GM18499 (cell line): ENCODE measurements at regions not wholly inside any gene's neighbourhood (a gene's known extent, or its start where the extent isn't known, plus 50 kb on each side); places are given as distances from the start of the nearest gene placed in this dataset.

Experiments used
- ATAC-seq: cut with Tn5 transposase; IDR thresholded peaks from one replicate; pipeline ENCODE4 v1.9.1; 2021; ENCODE audit warnings: moderate number of reproducible peaks; ENCODE audit not compliant: insufficient read depth, unreplicated experiment

DNA sequence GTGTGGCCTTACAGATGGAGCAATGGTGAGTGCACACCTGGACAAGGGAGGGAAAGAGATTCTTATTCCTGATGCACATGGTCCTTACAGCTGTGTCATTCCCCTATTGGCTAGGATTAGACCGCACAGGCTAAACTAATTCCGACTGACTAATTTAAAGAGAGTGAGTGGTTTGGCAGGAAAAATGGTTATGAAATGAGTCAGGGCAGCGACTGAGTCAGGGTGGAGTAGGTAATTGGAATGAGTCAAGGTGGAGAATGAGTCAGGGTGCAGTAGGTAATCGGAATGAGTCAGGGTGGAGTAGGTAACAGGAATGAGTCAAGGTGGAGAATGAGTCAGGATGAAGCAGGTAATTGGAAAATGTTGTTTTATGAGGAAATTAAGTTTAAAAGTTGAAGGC lies 1353.7 kb upstream of the LRRTM1 start:
- ATAC-seq, result no peak

DNA sequence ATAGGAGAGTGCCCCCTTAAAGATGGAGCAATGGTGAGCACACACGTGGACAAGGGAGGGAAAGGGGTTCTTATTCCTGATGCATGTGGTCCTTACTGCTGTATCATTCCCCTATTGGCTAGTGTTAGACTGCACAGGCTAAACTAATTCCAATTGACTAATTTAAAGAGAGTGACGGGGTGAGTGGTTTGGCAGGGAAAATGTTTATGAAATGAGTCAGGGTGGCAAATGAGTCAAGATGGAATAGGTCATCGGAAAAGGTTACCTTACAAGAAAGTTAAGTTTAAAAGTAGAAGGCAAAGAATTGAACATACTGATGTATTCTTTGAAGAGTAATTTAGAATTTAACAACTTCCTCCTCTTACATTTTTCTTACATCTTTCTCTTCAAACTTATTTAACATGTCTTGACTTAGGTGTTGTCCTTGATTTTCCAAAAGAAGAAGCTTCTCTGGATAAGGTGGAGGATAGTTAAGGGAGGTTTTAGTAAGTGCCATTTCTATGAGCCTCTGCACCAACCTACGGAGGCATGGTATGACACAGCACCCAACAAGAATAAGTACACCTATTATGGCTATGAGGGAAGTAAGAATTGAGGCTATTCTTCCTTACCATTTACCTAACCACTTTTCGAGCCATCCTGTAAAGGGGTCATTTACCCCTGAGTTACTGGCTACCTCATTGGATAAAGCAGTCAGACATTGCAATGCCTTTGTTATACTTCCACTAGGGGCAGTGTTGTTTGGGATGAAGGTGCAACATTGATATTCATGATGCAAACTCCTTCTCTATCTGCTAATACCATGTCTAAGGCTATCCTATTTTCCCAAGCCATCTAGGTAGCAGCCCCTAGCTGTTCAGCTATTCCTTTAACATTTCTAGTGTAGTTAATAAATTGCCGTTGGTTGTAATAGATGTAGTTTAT lies 1345.8 kb upstream of the LRRTM1 start:
- no peak for ATAC-seq

DNA sequence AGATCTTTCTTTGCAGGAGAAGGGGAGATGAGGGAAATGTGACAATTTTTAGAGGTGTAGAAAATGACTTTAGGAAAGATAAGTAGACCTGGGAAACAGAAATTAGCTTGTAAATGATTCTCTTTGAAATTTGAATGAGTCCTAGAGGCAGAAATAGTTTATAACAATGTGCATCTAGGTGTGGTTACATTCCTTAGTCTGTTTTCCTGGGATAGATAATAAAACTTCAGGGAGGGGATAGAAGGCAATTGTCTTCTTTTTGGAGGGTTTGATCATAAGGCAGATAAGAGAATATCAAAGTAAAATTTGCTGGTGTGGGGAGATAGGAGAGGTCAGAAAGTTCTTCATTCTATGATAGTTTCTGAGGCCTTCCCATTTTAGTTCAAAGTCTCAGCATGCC lies 1344.3 kb upstream of the LRRTM1 start:
- no peak for ATAC-seq

DNA sequence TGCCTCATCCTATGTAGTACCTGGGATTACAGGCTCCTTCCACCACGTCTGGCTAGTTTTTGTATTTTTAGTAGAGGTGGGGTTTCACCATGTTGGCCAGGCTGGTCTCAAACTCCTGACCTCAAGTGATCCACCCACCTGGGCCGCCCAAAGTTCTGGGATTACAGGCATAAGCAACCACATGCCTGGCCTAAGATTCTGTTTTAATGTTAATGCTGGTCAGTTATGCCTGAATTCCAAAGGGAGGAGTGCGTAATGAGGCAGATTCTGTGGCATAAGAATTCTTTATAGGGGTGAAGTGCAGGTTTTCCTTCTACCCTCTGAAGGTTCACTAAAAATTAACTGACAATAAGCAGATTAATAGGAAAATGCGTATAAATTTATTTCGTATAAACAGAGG lies 1343.8 kb upstream of the LRRTM1 start:
- no peak for ATAC-seq

DNA sequence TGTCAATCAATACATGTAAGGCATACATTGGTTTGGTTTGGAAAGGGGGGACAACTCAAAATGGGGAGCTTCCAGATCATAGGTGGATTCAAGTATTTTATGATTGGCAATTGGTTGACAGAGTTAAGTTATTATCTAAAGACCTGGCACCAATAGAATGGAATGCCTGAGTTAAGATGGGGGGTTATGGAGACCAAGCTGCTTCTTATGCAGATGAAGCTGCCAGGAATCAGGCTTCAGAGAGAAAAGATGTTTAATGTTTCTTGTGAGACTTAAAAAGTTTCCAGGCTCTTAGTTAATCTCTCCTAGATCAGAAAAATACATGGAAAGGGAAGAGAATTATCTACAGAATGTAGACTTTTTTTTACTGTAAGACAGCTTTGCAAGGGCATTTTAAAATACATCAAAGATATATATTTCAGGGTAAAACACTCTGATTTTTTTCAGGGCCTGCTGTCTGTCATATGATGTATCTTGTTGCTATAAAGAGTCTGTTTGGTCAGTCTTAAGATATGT lies 1343.2 kb upstream of the LRRTM1 start:
- ATAC-seq, result no peak

DNA sequence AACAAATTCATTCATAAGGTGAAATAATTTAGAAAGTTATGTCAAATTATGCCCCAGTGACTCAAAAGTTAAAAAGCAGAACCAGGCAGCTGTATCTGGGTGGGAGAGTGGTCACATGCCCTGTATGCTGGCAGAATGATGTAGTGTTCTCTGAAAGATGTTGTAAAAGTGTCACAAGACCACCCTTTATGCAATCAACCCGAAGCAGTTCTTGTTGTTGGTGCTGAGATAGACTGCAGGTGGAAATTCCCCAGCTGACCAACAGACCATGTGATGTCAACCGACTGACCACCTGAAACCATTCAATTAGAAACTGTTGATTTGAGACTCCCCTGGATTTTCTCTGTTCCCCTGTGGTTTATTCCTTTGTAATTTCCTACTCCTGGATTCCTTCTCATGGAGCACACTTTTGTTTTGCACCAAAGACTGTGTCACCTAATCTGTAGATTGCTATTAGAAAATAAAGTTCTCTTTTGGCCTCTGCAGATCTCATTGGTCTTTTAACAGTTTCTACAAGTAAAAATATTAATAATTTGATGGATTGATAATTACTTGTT lies 1341.3 kb upstream of the LRRTM1 start:
- ATAC-seq, result no peak

DNA sequence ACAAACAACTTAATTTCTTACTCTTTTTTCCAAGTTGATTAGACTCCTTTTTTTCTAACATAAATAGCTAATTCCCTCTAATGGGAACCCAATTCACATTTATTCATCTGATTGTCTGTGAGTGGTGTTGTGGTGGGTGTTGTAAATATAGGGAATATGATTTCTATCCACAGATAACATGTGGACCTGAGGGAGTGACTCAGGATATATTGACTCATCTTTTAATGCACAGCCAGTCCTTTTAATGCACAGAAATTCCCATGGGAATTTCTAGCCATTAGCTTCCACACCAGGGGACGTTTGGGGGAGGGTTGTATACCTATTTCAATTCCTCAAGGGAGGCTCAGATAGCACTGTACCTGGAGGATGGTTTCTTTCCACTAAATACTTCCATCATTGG lies 1339.6 kb upstream of the LRRTM1 start:
- no peak for ATAC-seq

DNA sequence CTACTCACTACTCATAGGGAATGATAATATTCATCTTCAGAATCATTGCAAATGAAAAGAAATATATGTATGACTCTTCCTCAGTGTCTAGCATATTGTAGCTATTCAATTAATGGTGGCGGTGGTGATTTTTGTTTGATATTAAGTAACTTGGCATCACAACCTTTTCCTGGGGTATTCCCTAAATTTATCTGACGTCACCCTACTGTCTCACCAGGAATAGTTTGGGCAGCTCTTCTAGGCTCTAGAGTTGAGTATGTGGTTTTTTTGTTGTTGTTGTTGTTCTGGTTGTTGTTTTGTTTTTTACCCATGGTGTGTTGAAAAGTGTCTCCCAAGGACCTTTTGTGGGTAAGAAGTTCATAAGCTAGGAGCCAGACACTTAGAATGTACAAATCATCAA lies 1320.3 kb upstream of the LRRTM1 start:
- ATAC-seq, result no peak

DNA sequence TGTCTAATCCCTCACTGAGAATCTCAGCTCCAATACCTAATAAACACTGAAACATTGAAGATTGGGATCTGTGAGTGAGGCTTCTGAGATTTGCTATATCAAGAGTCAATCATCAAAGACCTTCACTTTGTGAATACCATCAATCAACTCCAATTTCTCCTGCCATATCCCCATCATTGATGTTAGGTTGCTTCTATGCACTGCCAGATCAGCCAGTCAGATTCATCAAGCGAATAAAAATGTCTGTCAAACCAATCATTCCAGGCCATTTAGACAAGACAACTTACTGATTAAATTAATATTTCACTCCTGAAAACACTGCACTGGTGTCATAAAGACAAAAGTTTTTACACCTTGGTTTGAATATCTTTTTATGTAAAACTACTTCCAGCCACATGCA lies 1295.5 kb upstream of the LRRTM1 start:
- no peak for ATAC-seq

DNA sequence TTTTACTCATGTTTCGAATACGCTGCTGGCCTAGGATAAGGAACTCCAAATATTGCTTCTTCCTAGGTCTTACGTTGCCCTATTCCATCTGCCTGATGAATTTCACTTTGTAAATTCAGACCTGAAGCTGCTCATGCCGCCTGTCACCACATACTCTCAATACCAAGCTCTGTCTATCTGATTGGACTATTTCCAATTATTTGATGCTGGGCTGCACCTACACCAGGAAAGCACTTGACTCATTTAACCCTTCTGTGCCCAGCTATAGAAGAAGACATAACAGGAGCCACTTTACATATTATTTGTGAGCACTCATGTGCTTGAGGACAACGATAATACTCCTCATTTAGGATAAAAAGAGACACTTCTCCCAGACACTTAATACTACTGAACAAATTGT lies 1293.9 kb upstream of the LRRTM1 start:
- ATAC-seq, result no peak

DNA sequence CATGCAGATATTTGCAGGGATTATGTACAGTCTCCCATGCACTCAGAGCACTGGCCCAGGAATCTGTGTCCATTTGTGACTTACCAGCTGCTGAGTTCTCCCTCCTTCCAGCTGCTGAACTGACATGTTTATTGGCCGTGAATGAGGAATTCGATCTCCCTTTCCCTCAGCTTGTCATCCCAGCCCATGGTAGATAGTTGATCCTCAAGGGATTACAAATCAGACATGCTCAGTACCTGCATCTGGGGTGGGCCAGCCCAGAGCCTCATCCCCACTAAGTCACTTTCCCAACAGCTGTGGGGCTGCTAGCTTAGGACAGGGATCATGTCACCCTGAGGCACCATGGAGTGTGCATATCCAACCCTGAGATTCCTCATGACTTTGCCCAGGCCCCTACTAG lies 1284.9 kb upstream of the LRRTM1 start:
- no peak for ATAC-seq

DNA sequence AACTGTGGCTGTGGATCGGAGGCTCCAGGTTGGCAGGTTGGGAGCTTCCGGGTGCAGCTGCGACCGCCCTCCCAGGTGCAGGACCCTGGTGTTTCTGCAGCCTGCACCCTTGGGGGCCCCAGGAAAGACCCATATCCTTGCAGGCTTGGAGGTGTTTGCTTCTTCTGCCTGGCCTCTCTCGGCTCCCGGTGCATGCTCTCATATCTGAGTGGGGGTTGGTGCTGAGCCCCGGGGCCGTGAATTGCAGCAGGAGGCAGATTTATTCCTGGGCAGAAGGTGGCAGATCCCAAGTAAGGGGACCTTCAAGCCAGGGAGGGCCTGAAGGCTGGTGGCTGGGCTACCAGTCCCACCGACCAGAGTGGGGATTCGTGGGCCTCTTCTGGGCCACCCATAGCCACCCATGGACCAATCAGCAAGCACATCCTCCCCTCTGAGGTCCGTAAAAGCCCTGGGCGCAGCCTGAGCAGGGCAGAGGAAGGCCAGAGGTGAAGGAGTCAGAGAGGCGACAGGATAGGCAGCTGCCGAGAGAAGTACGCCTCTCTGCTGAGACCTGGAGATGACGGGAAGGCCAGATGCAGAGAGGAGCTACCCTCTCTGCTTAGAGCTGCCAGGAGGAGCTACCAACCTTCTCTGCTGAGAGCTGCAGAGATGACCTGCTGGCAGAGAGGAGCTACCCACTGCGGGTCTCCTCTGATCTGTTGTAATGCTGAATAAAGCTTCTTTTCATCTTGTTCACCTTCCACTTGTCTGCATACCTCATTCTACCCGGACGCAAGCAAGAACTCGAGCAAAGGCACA lies 1279.0 kb upstream of the LRRTM1 start:
- no peak for ATAC-seq

DNA sequence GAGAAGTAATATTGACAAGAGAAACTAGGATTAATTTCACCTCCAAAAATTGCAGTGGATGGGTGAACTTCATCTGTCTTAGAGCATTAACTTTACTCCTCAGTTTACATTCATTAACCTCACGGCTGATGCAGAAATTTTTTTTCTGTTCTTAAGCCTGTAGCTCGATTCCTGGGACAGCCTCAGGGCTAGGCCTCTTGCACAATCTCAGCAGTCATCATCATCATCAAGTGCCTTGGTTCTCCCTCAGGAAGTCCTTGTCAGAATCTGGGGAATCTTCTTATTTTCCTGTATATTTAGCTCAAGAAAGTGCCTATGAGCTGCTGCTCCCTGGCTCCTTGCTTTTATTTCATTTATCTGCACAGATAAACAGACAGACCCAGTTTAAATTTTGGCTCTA lies 1272.2 kb upstream of the LRRTM1 start:
- no peak for ATAC-seq

DNA sequence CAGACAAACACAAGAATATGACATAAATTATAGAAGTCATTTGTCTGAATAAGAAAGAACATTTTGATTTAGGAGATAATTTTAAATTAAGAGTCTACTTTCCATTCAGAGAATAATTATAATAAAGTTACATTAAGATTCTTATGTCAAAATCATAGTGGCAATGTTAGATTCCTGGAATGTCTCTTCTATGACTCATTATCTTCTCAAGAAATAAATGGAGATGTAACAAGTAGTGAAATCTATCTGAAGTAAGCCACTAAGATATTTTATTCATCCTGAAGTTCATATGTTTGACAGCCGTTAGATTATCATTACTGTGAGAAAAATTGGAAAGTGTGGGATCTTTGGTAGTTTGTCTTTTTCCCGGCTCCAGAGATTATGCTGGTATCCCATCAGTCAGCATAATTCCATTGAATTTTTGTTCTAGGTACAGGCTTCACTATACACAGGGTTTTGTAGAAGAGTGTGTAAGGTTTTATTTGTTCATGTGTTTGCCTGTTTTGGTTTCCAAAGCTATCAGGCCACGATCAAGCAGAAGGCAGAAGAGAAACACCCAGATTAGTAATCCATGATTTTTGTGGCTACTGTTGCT lies 1246.6 kb upstream of the LRRTM1 start:
- no peak for ATAC-seq

DNA sequence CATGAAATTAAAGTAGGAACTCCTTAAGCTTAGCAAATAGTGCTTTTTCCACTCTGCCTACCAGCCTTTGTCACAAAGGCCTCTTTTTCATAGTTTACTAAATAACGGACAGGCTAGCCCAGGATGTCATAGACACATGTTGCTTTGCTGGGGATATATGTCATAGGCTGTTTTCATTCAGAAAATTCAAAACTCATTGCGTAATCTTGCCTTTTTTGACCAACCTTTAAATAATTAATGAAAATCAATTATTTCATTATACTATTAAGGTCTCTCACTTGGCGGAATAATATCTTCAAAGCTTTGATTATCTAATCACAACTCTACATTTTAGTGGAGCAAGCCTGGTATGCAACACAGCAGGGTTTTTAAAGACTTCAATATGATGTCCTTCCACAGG lies 1245.7 kb upstream of the LRRTM1 start:
- ATAC-seq, result no peak

DNA sequence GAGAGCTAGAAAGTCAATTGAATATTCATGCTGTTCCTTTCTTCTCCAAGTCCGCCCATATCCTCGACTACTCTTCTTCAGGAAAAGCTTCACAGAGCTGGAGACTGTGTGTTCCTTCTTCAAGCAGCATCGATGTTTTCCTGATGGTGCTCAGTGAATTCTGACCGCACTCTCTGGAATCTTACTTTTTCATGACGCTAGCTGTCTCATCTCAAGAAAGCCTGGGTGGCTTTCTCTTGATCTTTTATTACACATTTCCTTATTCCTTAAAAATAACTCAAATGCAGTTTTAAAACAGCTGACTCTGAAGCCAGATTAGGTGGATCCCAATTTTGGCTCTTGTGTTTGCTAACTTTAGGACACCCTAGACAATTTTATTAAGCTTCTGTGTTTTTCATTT lies 1245.1 kb upstream of the LRRTM1 start:
- ATAC-seq, result no peak

DNA sequence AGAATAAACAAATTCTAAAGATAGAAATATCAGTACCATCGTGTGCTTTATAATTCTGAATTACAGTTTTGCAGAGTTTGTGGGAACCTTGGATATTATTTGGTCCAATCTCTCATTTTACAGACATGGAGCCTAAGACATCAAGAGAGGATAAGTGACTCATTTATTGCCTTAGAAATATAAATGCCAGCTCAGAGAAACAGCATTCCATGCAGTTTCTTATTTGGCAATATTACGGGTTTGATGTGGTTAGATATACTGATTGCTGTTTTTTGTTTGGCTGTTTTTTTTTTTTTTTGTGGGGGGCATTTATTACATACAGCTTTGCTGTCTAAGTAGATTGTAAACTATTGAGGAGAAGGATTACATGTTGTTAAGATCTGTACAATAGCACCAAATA lies 1241.1 kb upstream of the LRRTM1 start:
- ATAC-seq, result no peak

DNA sequence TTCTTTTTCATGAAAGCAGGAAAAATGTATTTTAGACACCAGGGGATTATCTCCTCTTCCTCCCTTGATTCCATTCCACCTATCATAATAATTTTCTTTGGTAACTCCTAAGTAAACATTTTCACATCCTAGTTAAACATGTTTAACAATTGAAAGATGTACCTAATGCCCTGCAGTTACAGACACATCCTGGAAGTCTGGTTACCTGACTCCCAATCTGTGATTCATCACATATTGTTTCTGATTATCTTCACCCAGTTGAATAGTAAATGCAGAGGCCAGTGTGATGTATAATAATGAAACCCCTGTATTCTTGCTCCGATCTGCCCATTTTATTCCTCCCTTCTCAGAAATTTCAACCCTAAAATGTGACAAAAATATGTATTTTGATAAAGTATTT lies 1237.6 kb upstream of the LRRTM1 start:
- ATAC-seq, result no peak

DNA sequence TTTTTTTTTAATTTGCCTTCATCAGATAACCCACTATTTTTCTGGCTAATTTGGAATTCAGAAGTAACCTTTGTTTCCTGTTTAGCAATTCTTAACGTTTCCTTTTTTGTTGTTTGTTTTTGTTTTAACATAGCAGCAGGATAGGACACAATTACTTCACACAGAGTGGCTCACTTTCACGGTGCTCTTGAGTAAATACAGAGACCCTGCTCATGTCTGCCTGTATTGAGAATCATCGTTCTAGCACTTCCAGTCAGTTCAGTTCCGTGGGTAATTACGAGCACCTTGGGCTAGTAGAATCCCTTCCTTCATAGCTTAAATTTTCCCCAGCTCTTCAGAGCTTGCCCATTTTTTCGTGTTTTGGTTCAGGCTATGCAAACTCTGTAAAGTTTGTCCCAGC lies 1225.4 kb upstream of the LRRTM1 start:
- ATAC-seq, result no peak

DNA sequence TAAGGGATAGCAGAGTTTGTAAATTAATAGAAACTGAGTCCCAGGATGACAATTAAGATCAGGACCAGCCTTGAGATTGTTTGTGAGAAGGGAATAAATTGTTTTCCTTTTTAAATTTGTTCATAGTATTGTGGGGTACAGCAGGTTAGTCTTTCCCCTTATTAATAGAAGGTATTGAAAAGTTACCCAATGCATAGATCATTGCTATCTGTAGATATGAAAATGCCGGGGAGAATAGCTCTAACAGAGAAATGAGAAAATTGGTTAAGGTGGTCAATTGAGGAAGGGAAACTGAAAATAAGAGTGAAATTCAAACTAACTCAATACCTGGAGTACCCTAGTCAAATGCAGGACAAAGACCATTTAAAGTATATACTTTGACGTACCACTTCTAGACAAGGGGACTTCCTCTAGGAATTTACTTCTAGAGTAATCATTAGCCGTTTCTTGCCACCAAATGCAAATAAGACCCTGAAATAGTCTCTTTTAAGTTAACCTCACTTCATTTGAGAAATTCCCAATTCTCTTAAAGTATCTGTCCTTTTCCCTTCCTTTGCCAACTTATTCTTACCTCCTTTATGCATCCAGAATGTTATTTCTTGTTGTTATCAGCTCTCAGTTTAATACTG lies 1224.4 kb upstream of the LRRTM1 start:
- no peak for ATAC-seq
